Suprapubic skin (tissue), 4 donors: ENCODE measurements at regions not wholly inside any gene's neighbourhood (a gene's known extent, or its start where the extent isn't known, plus 50 kb on each side); places are given as distances from the start of the nearest gene placed in this dataset.

Source experiments
- DNase-seq, 2 donors: peaks; one replicate each; pipeline ENCODE4 v3.0.0-alpha.2; 2019; ENCODE audit warnings: low spot score in 2 of 2
- H3K27ac ChIP-seq: fragments of 200-600 bp; sonication (generic); one replicate; pipeline ENCODE4 v1.5.1; 2019
- H3K27me3 ChIP-seq: fragments of 200-600 bp; sonication (generic); one replicate; pipeline ENCODE4 v1.5.1; 2019
- H3K36me3 ChIP-seq: fragments of 200-600 bp; sonication (generic); one replicate; pipeline ENCODE4 v1.5.1; 2019
- H3K4me1 ChIP-seq: fragments of 200-600 bp; sonication (generic); one replicate; pipeline ENCODE4 v1.5.1; 2019
- H3K4me3 ChIP-seq: fragments of 200-600 bp; sonication (generic); one replicate; pipeline ENCODE4 v1.5.1; 2019; ENCODE audit warnings: mild to moderate bottlenecking
- H3K9me3 ChIP-seq: fragments of 200-600 bp; sonication (generic); one replicate; pipeline ENCODE4 v1.5.1; 2019
- CTCF ChIP-seq, 2 donors: fragments of 200-600 bp in 1 of 2; fragments of 450-650 bp in 1 of 2; sonication (generic) in 1 of 2; IDR thresholded peaks; one replicate each; pipeline ENCODE4 v1.5.1; 2016 to 2019; ENCODE audit warnings: antibody characterized with exemption in 2 of 2, mild to moderate bottlenecking in 1 of 2, moderate library complexity in 1 of 2
- EP300 ChIP-seq: sonication (generic); formaldehyde crosslinking; IDR thresholded peaks from one replicate; pipeline ENCODE4 v1.6.1; 2017; ENCODE audit warnings: antibody characterized with exemption
- POLR2A ChIP-seq, 2 donors: fragments of 450-650 bp; IDR thresholded peaks; one replicate each; pipeline ENCODE4 v1.6.1; 2017; ENCODE audit warnings: antibody characterized with exemption in 2 of 2, mild to moderate bottlenecking in 2 of 2, moderate library complexity in 2 of 2
- POLR2AphosphoS5 ChIP-seq, 3 donors: sonication (generic); formaldehyde crosslinking; IDR thresholded peaks; one replicate each; pipeline ENCODE4 v1.6.1; 2017; ENCODE audit warnings: antibody characterized with exemption in 3 of 3
- WGBS: methylation state at CpG from one replicate; pipeline ENCODE4 v1.1.5; 2018; 5-methylcytosine and 5-hydroxymethylcytosine counted together

GRCh38 chr1:78437396-78437795 lies 53.4 kb upstream of the PTGFR start:
- Histone ChIP-seq H3K27ac (no peak overlapping the region), H3K27me3 (no peaks in the 10 kb centered on the region), H3K4me3 (no peak overlapping the region), H3K9me3 (no peaks in the 10 kb centered on the region), H3K36me3 (no peaks in the 10 kb centered on the region), H3K4me1 (no peaks in the 10 kb centered on the region)
- no peak for DNase-seq
- 30% methylated on average over 5 of the region's 5 CpGs for WGBS
- no peak for TF ChIP-seq CTCF (IDR thresholded peaks at IDR 0.05)
- no peak for TF ChIP-seq POLR2A (IDR thresholded peaks at IDR 0.05)
- no peak for TF ChIP-seq POLR2AphosphoS5 (IDR thresholded peaks at IDR 0.05)
- no peak for TF ChIP-seq EP300

DNA sequence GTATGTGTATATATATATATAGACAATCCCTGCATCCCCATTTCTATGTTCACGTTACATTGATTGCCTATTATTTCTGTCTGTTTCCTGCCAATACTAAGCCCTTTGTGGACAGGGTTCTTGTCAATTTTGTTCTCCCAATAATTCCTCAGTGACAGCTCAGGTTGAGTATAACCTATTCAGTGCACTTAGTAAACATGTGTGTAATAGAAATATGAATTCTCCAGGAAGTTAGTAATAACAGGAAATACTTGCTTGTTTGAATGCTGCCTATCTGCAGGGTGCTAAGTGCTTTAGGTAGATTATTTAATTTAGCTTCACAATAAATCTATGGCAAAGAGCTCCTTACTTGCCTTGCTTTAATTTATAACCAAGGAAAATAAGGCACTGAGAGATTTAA lies 52.8 kb upstream of the PTGFR start:
- no peaks in the 10 kb centered on the region for H3K36me3 ChIP-seq
- H3K4me3 ChIP-seq: no peak overlapping the region
- no peaks in the 10 kb centered on the region for H3K4me1 ChIP-seq
- H3K9me3 ChIP-seq: no peaks in the 10 kb centered on the region
- H3K27me3 ChIP-seq: no peaks in the 10 kb centered on the region
- TF ChIP-seq POLR2A (IDR thresholded peaks at IDR 0.05): no peak
- TF ChIP-seq EP300: no peak
- TF ChIP-seq CTCF (IDR thresholded peaks at IDR 0.05): no peak
- TF ChIP-seq POLR2AphosphoS5 (IDR thresholded peaks at IDR 0.05): no peak
- 84% methylated on average over 1 of the region's 1 CpG for WGBS
- DNase-seq: no peak
- H3K27ac ChIP-seq: no peak overlapping the region

GRCh38 chr1:78440381-78440793 lies 50.4 kb upstream of the PTGFR start:
- 49% methylated on average over 2 of the region's 2 CpGs for WGBS

More at GRCh38 chr1:78440381-78440793, 50.4 kb upstream of the PTGFR start:
- H3K4me1 ChIP-seq: no peaks in the 10 kb centered on the region
- TF ChIP-seq CTCF (IDR thresholded peaks at IDR 0.05) (no peak), POLR2A (IDR thresholded peaks at IDR 0.05) (no peak), POLR2AphosphoS5 (IDR thresholded peaks at IDR 0.05) (no peak), EP300 (no peak)
- no peak for DNase-seq
- no peak overlapping the region for H3K4me3 ChIP-seq
- no peak overlapping the region for H3K27ac ChIP-seq
- no peaks in the 10 kb centered on the region for H3K9me3 ChIP-seq
- no peaks in the 10 kb centered on the region for H3K36me3 ChIP-seq
- H3K27me3 ChIP-seq: no peaks in the 10 kb centered on the region
